SK-N-SH treated with all-trans-retinoic acid at 6 μM for 48 hours (cell line): ENCODE measurements at regions not wholly inside any gene's neighbourhood (a gene's known extent, or its start where the extent isn't known, plus 50 kb on each side); places are given as distances from the start of the nearest gene placed in this dataset.

Experiments used
- ATAC-seq: fragments of 200-7000 bp; cut with Tn5 transposase; 3 replicates; pipeline ENCODE4 v1.9.1; 2020; ENCODE audit warnings: mild to moderate bottlenecking, moderate library complexity
- ARNTL ChIP-seq: fragments of 450-650 bp; formaldehyde crosslinking; IDR thresholded peaks from 2 replicates; pipeline ENCODE4 v1.5.0; 2020; ENCODE audit warnings: low read depth, mild to moderate bottlenecking, moderate library complexity, borderline replicate concordance
- BACH2 ChIP-seq: fragments of 250-450 bp; sonication (Bioruptor Pico); IDR thresholded peaks from 2 replicates; pipeline ENCODE4 v1.9.0; 2021; ENCODE audit warnings: mild to moderate bottlenecking, borderline replicate concordance
- CREB5 ChIP-seq: fragments of 250-450 bp; sonication (Bioruptor Pico); IDR thresholded peaks from 2 replicates; pipeline ENCODE4 v1.5.1; 2020; ENCODE audit warnings: low read depth, mild to moderate bottlenecking, moderate library complexity
- CSDC2 ChIP-seq: fragments of 250-450 bp; sonication (Bioruptor Pico); IDR thresholded peaks from 2 replicates; pipeline ENCODE4 v1.5.0; 2020; ENCODE audit warnings: mild to moderate bottlenecking, moderate library complexity
- CSRNP3 ChIP-seq: fragments of 250-450 bp; sonication (Bioruptor Pico); IDR thresholded peaks from 2 replicates; pipeline ENCODE4 v1.5.1; 2021; ENCODE audit warnings: mild to moderate bottlenecking, moderate library complexity
- ESRRG ChIP-seq: fragments of 250-450 bp; sonication (Bioruptor Pico); IDR thresholded peaks from 2 replicates; pipeline ENCODE4 v1.6.1; 2021; ENCODE audit warnings: mild to moderate bottlenecking
- GLIS3 ChIP-seq: fragments of 250-450 bp; sonication (Bioruptor Pico); IDR thresholded peaks from 2 replicates; pipeline ENCODE4 v1.5.0; 2020; ENCODE audit warnings: mild to moderate bottlenecking, moderate library complexity
- ISL1 ChIP-seq: fragments of 250-450 bp; sonication (Bioruptor Pico); IDR thresholded peaks from 2 replicates; pipeline ENCODE4 v2.1.2; 2022; ENCODE audit warnings: mild to moderate bottlenecking, moderate library complexity
- OSR1 ChIP-seq: fragments of 250-450 bp; sonication (Bioruptor Pico); IDR thresholded peaks from 2 replicates; pipeline ENCODE4 v1.8.0; 2022; ENCODE audit warnings: moderate library complexity, mild to moderate bottlenecking, inconsistent platforms
- PATZ1 ChIP-seq: fragments of 250-450 bp; sonication (Bioruptor Pico); IDR thresholded peaks from 2 replicates; pipeline ENCODE4 v1.8.0; 2020; ENCODE audit warnings: mild to moderate bottlenecking, moderate library complexity, borderline replicate concordance
- POU6F1 ChIP-seq: fragments of 250-450 bp; sonication (Bioruptor Pico); IDR thresholded peaks from 2 replicates; pipeline ENCODE4 v1.8.0; 2021; ENCODE audit warnings: low read depth, mild to moderate bottlenecking, moderate library complexity, borderline replicate concordance
- PPARA ChIP-seq: fragments of 250-450 bp; sonication (Bioruptor Pico); IDR thresholded peaks from 2 replicates; pipeline ENCODE4 v1.5.0; 2020; ENCODE audit warnings: mild to moderate bottlenecking, borderline replicate concordance
- RARB ChIP-seq: fragments of 250-450 bp; sonication (Bioruptor Pico); IDR thresholded peaks from 2 replicates; pipeline ENCODE4 v1.8.0; 2021; ENCODE audit warnings: mild to moderate bottlenecking, moderate library complexity
- SNAI2 ChIP-seq: fragments of 250-450 bp; sonication (Bioruptor Pico); IDR thresholded peaks from 2 replicates; pipeline ENCODE4 v1.5.0; 2020; ENCODE audit warnings: mild to moderate bottlenecking, moderate library complexity
- TCF4 ChIP-seq: fragments of 250-450 bp; sonication (Bioruptor Pico); IDR thresholded peaks from 2 replicates; pipeline ENCODE4 v1.8.0; 2021; ENCODE audit warnings: mild to moderate bottlenecking, moderate library complexity, borderline replicate concordance
- TOX ChIP-seq: fragments of 250-450 bp; sonication (Bioruptor Pico); IDR thresholded peaks from 2 replicates; pipeline ENCODE4 v1.8.0; 2021; ENCODE audit warnings: mild to moderate bottlenecking, moderate library complexity, borderline replicate concordance
- TSHZ2 ChIP-seq: fragments of 250-450 bp; sonication (Bioruptor Pico); IDR thresholded peaks from 2 replicates; pipeline ENCODE4 v1.5.0; 2020; ENCODE audit warnings: mild to moderate bottlenecking, moderate library complexity
- ZC3H10 ChIP-seq: fragments of 250-450 bp; sonication (Bioruptor Pico); IDR thresholded peaks from 2 replicates; pipeline ENCODE4 v1.5.1; 2021; ENCODE audit warnings: mild to moderate bottlenecking, moderate library complexity
- ZFP3 ChIP-seq: fragments of 250-450 bp; sonication (Bioruptor Pico); IDR thresholded peaks from 2 replicates; pipeline ENCODE4 v1.5.0; 2020; ENCODE audit warnings: mild to moderate bottlenecking, moderate library complexity
- ZFP30 ChIP-seq: fragments of 450-650 bp; formaldehyde crosslinking; IDR thresholded peaks from 2 replicates; pipeline ENCODE4 v1.5.0; 2022; ENCODE audit warnings: mild to moderate bottlenecking, moderate library complexity
- ZNF565 ChIP-seq: fragments of 450-650 bp; formaldehyde crosslinking; conservative IDR thresholded peaks from 2 replicates; pipeline ENCODE4 v1.5.0; 2020; ENCODE audit warnings: low read depth, mild to moderate bottlenecking, moderate library complexity
- ZNF70 ChIP-seq: fragments of 450-650 bp; formaldehyde crosslinking; IDR thresholded peaks from 2 replicates; pipeline ENCODE4 v1.5.0; 2020; ENCODE audit warnings: mild to moderate bottlenecking, moderate library complexity
- ZNF8 ChIP-seq: fragments of 450-650 bp; formaldehyde crosslinking; IDR thresholded peaks from 2 replicates; pipeline ENCODE4 v1.5.0; 2020; ENCODE audit warnings: mild to moderate bottlenecking, moderate library complexity

- TF ChIP-seq SNAI2 (CRISPR knock-in tag) (no peak), ZNF8 (CRISPR knock-in tag) (no peak), TOX (CRISPR knock-in tag) (no peak), TCF4 (no peak), ZNF70 (CRISPR knock-in tag) (no peak), GLIS3 (CRISPR knock-in tag) (no peak), ARNTL (CRISPR knock-in tag) (no peak), PATZ1 (CRISPR knock-in tag) (no peak), ZC3H10 (CRISPR knock-in tag) (no peak), RARB (CRISPR knock-in tag) (no peak), CREB5 (CRISPR knock-in tag) (no peak), ZFP30 (CRISPR knock-in tag) (no peak), PPARA (CRISPR knock-in tag) (no peak), ZNF565 (no peak)
- no peak for ATAC-seq
Observed at GRCh38 chr2:125042727-125043126, 1017.6 kb downstream of the CNTNAP5 start.

- no peak for TF ChIP-seq ZNF8 (CRISPR knock-in tag)
- no peak for TF ChIP-seq SNAI2 (CRISPR knock-in tag)
- TF ChIP-seq ZFP3 (CRISPR knock-in tag): no peak
- TF ChIP-seq TOX (CRISPR knock-in tag): no peak
- no peak for TF ChIP-seq OSR1 (CRISPR knock-in tag)
- TF ChIP-seq ARNTL (CRISPR knock-in tag): no peak
- TF ChIP-seq RARB (CRISPR knock-in tag): no peak
- no peak for TF ChIP-seq CSRNP3 (CRISPR knock-in tag)
- TF ChIP-seq ISL1 (CRISPR knock-in tag): no peak
- TF ChIP-seq BACH2 (CRISPR knock-in tag): no peak
- no peak for TF ChIP-seq ESRRG (CRISPR knock-in tag)
- no peak for TF ChIP-seq POU6F1
- no peak for TF ChIP-seq TCF4
- TF ChIP-seq CSDC2 (CRISPR knock-in tag): no peak
- no peak for TF ChIP-seq ZNF565
- no peak for TF ChIP-seq PPARA (CRISPR knock-in tag)
- no peak for TF ChIP-seq PATZ1 (CRISPR knock-in tag)
- TF ChIP-seq CREB5 (CRISPR knock-in tag): no peak
- no peak for TF ChIP-seq TSHZ2 (CRISPR knock-in tag)
- ATAC-seq: no peak
Observed at GRCh38 chr2:125070726-125071505, 1045.8 kb downstream of the CNTNAP5 start.
